ENCODE measurements at regions not wholly inside any gene's neighbourhood (a gene's known extent, or its start where the extent isn't known, plus 50 kb on each side); places are given as distances from the start of the nearest gene placed in this dataset.

DNA sequence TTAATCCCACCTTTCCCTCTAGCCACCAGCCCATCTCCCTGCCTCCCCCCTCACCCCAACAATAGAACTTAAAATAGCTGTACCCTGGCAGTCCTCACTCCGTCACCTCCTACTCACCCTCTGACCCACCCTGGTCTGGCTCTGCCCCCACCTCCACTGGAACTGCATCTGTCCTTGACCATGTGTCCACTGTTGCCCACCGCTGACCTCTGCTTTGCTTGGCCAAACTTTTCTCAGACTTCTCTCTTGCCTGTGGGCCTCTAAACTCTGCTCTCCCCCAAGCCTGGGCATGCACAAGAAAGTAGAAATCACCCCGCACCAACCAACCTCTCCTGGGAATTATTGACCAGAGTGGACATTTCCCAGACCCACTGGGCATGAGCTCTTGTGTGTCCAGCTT is 169.8 kb downstream of the WSCD1 start:
- H3K27me3 ChIP-seq (ENCODE audit: insufficient read depth, low read length), result no peaks in the 10 kb centered on the region
- WGBS, result 92% methylated on average over 3 of the region's 3 CpGs

GRCh38 chr17:6239241-6239798 is 169.1 kb downstream of the WSCD1 start:
- H3K27ac ChIP-seq (ENCODE audit: low read depth, low read length), result no peak overlapping the region

More for the DNA sequence above, 169.8 kb downstream of the WSCD1 start:
- Histone ChIP-seq H3K4me1 (ENCODE audit: insufficient read depth, low read length) (peaks cover 41% of the 10 kb centered on the region), H3K9ac (ENCODE audit: low read depth, low read length) (no peak overlapping the region), H3K27ac (ENCODE audit: low read depth, low read length) (no peak overlapping the region), H3K36me3 (ENCODE audit: insufficient read depth, low read length) (no peaks in the 10 kb centered on the region), H3K9me3 (ENCODE audit: insufficient read depth, low read depth, low read length) (no peaks in the 10 kb centered on the region), H3K4me3 (ENCODE audit: low read length) (no peak overlapping the region)

DNA sequence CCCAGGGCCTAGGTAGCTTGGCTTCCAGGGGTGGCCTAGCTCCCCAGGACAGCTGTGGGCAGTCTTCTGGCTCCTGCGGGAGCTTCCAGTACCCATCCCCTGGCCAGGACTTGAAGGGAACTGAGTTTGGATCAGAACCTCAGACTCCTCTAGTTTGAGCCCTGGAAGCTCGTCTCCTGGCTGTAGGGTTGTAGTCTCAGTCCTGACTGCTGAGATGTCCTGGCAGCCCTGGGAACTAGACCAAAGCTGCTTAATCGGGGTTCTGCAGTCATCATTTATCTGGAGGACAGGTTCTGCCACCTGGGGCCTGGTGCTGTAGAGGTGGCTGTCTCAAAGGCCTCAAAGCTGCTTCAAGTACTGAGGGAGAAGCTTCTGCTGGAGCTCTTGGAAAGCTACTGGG is 163.7 kb downstream of the WSCD1 start:
- 90% methylated on average over 3 of the region's 3 CpGs for WGBS
- Histone ChIP-seq H3K4me1 (ENCODE audit: insufficient read depth, low read length) (peaks cover 17% of the 10 kb centered on the region), H3K4me3 (ENCODE audit: low read length) (no peak overlapping the region), H3K9ac (ENCODE audit: low read depth, low read length) (no peak overlapping the region), H3K27me3 (ENCODE audit: insufficient read depth, low read length) (no peaks in the 10 kb centered on the region), H3K27ac (ENCODE audit: low read depth, low read length) (no peak overlapping the region), H3K9me3 (ENCODE audit: insufficient read depth, low read depth, low read length) (no peaks in the 10 kb centered on the region), H3K36me3 (ENCODE audit: insufficient read depth, low read length) (no peaks in the 10 kb centered on the region)

More at GRCh38 chr17:6239241-6239798, 169.1 kb downstream of the WSCD1 start:
- WGBS, result 71% methylated on average over 10 of the region's 10 CpGs
- Histone ChIP-seq H3K9ac (ENCODE audit: low read depth, low read length) (no peak overlapping the region), H3K36me3 (ENCODE audit: insufficient read depth, low read length) (no peaks in the 10 kb centered on the region), H3K27me3 (ENCODE audit: insufficient read depth, low read length) (no peaks in the 10 kb centered on the region), H3K9me3 (ENCODE audit: insufficient read depth, low read depth, low read length) (no peaks in the 10 kb centered on the region), H3K4me3 (ENCODE audit: low read length) (no peak overlapping the region), H3K4me1 (ENCODE audit: insufficient read depth, low read length) (peaks cover 41% of the 10 kb centered on the region)

- H3K4me3 ChIP-seq (ENCODE audit: low read length), result no peak overlapping the region
- 84% methylated on average over 4 of the region's 4 CpGs for WGBS
- no peaks in the 10 kb centered on the region for H3K36me3 ChIP-seq (ENCODE audit: insufficient read depth, low read length)
- no peak overlapping the region for H3K9ac ChIP-seq (ENCODE audit: low read depth, low read length)
- no peak overlapping the region for H3K27ac ChIP-seq (ENCODE audit: low read depth, low read length)
- H3K9me3 ChIP-seq (ENCODE audit: insufficient read depth, low read depth, low read length), result no peaks in the 10 kb centered on the region
- peaks cover 12% of the 10 kb centered on the region for H3K4me1 ChIP-seq (ENCODE audit: insufficient read depth, low read length)
- H3K27me3 ChIP-seq (ENCODE audit: insufficient read depth, low read length), result no peaks in the 10 kb centered on the region
Observed at GRCh38 chr17:6233339-6233738, 163.2 kb downstream of the WSCD1 start.

GRCh38 chr17:6232732-6233101 is 162.5 kb downstream of the WSCD1 start:
- Histone ChIP-seq H3K9ac (ENCODE audit: low read depth, low read length) (no peak overlapping the region), H3K4me1 (ENCODE audit: insufficient read depth, low read length) (peaks cover 11% of the 10 kb centered on the region), H3K36me3 (ENCODE audit: insufficient read depth, low read length) (no peaks in the 10 kb centered on the region), H3K27me3 (ENCODE audit: insufficient read depth, low read length) (no peaks in the 10 kb centered on the region), H3K4me3 (ENCODE audit: low read length) (no peak overlapping the region), H3K27ac (ENCODE audit: low read depth, low read length) (no peak overlapping the region), H3K9me3 (ENCODE audit: insufficient read depth, low read depth, low read length) (no peaks in the 10 kb centered on the region)
- 89% methylated on average over 12 of the region's 12 CpGs for WGBS

DNA sequence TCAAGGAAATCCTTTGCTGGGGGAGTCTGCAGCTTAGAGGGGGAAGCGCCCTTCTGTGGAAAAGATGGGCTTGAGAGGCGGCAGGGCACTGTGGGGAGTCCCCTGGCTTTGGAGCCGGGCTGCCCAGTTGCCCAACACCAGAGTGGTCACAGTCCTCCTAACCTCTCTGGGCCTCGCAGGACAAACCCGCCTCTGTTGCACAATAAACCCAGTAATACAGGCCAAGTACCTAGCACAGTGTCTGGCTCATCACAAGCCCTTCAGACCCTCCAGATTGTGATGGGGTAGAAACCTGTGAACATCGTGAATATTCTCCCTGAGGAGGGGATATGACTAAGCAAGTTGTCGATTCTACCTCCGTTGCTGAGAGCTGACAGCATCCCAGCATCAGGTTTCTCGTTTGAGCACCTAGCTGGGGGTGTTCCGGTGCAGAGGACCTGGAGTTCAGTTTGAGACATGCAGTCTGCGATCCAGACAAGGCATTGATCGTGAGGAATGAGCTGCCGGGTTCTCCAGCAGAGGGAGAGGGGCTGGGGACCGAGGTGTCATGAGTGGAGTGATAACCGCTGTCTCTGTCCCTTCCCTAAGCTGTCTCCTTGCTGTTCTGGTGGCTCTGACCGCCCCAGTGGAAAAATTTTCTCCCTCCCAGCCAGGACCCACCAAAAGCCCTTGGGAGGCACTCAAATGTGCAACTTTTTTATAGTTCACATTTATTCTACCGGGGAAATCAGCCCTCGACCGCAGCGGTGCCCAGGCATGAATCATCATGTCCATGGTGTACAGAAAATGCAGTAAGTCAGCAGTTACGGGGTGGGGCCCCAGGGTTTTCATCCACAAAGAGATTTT is 161.9 kb downstream of the WSCD1 start:
- 75% methylated on average over 21 of the region's 21 CpGs for WGBS

DNA sequence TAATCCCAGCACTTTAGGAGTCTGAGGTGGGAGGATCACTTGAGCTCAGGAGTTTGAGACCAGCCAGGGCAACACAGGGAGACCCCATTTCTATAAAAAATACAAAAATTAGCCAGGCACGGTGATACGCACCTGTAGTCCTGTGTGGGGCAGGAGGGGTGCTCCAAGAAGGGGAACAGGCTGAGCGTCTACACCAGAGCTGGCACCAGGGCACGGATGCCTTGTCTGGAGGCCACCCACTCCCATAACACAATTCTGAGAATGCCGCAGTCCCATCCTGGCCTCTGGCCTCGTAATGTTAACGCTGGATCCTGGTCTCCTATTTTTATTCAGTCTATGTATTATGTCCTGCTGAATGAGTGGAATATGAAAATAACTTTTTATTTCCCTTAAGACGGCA is 161.3 kb downstream of the WSCD1 start:
- no peak overlapping the region for H3K4me3 ChIP-seq (ENCODE audit: low read length)
- no peaks in the 10 kb centered on the region for H3K36me3 ChIP-seq (ENCODE audit: insufficient read depth, low read length)
- 99% methylated on average over 8 of the region's 8 CpGs for WGBS
- no peaks in the 10 kb centered on the region for H3K27me3 ChIP-seq (ENCODE audit: insufficient read depth, low read length)
- H3K9me3 ChIP-seq (ENCODE audit: insufficient read depth, low read depth, low read length), result no peaks in the 10 kb centered on the region
- peaks cover 7% of the 10 kb centered on the region for H3K4me1 ChIP-seq (ENCODE audit: insufficient read depth, low read length)
- H3K27ac ChIP-seq (ENCODE audit: low read depth, low read length), result no peak overlapping the region
- H3K9ac ChIP-seq (ENCODE audit: low read depth, low read length), result no peak overlapping the region

More for the DNA sequence above, 161.9 kb downstream of the WSCD1 start:
- Histone ChIP-seq H3K27ac (ENCODE audit: low read depth, low read length) (no peak overlapping the region), H3K9me3 (ENCODE audit: insufficient read depth, low read depth, low read length) (no peaks in the 10 kb centered on the region), H3K4me1 (ENCODE audit: insufficient read depth, low read length) (peaks cover 7% of the 10 kb centered on the region), H3K9ac (ENCODE audit: low read depth, low read length) (no peak overlapping the region), H3K36me3 (ENCODE audit: insufficient read depth, low read length) (no peaks in the 10 kb centered on the region), H3K4me3 (ENCODE audit: low read length) (no peak overlapping the region), H3K27me3 (ENCODE audit: insufficient read depth, low read length) (no peaks in the 10 kb centered on the region)

DNA sequence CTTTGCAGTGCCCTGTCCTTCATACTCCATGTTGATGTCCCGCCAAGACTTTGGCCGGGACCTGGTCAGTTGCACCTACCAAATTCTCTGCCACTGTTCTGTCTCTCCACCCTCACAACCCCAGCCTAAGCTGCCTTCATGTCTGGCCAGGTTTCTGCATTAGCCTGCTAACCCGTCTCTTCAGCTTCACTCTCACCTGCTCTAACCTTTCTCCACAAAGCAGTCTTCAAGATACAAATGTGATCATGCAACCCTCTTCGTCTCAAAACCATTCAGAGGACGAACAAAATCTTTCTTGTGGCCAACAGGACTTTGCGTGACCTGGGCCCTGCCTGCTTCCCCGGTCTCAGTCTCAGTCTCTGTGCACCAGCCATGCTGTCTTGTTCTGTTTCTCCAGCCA is 148.2 kb downstream of the WSCD1 start:
- no peaks in the 10 kb centered on the region for H3K4me1 ChIP-seq (ENCODE audit: insufficient read depth, low read length)
- no peak overlapping the region for H3K27ac ChIP-seq (ENCODE audit: low read depth, low read length)
- peaks cover 11% of the 10 kb centered on the region for H3K9me3 ChIP-seq (ENCODE audit: insufficient read depth, low read depth, low read length)
- H3K4me3 ChIP-seq (ENCODE audit: low read length), result no peak overlapping the region
- 93% methylated on average over 7 of the region's 7 CpGs for WGBS
- no peaks in the 10 kb centered on the region for H3K36me3 ChIP-seq (ENCODE audit: insufficient read depth, low read length)
- H3K27me3 ChIP-seq (ENCODE audit: insufficient read depth, low read length), result no peaks in the 10 kb centered on the region
- no peak overlapping the region for H3K9ac ChIP-seq (ENCODE audit: low read depth, low read length)

GRCh38 chr17:6215071-6216035 is 145.2 kb downstream of the WSCD1 start:
- 96% methylated on average over 13 of the region's 13 CpGs for WGBS
- no peak overlapping the region for H3K27ac ChIP-seq (ENCODE audit: low read depth, low read length)
- H3K9me3 ChIP-seq (ENCODE audit: insufficient read depth, low read depth, low read length), result no peaks in the 10 kb centered on the region
- no peaks in the 10 kb centered on the region for H3K4me1 ChIP-seq (ENCODE audit: insufficient read depth, low read length)
- H3K36me3 ChIP-seq (ENCODE audit: insufficient read depth, low read length), result no peaks in the 10 kb centered on the region
- no peaks in the 10 kb centered on the region for H3K27me3 ChIP-seq (ENCODE audit: insufficient read depth, low read length)
- no peak overlapping the region for H3K9ac ChIP-seq (ENCODE audit: low read depth, low read length)
- H3K4me3 ChIP-seq (ENCODE audit: low read length), result no peak overlapping the region

DNA sequence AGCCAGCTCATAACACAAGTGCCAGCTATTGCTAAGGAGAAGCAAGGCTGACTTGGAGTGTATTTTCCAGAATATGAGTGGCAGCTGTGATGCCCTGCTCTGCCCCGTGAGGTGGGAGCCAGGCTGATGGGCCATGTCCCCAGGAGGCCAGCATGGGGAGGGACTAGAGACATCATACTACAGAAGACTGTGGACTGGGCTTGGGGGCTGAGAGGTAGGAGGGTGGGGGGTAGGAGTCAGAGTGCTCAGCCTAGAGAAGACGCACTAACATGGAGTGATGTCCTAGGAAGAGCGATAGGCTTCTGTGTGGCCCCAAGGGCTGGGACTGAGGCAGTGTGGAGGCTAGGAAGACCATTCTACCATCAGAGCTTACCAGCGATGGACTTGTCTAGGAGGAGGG is 143.7 kb downstream of the WSCD1 start:
- Histone ChIP-seq H3K27ac (ENCODE audit: low read depth, low read length) (no peak overlapping the region), H3K9me3 (ENCODE audit: insufficient read depth, low read depth, low read length) (no peaks in the 10 kb centered on the region), H3K4me3 (ENCODE audit: low read length) (no peak overlapping the region), H3K27me3 (ENCODE audit: insufficient read depth, low read length) (no peaks in the 10 kb centered on the region), H3K9ac (ENCODE audit: low read depth, low read length) (no peak overlapping the region), H3K4me1 (ENCODE audit: insufficient read depth, low read length) (no peaks in the 10 kb centered on the region), H3K36me3 (ENCODE audit: insufficient read depth, low read length) (no peaks in the 10 kb centered on the region)
- 91% methylated on average over 4 of the region's 4 CpGs for whole genome bisulfite sequencing

GRCh38 chr17:6212766-6213165 is 142.6 kb downstream of the WSCD1 start:
- Histone ChIP-seq H3K9ac (ENCODE audit: low read depth, low read length) (no peak overlapping the region), H3K36me3 (ENCODE audit: insufficient read depth, low read length) (no peaks in the 10 kb centered on the region), H3K4me3 (ENCODE audit: low read length) (no peak overlapping the region), H3K27ac (ENCODE audit: low read depth, low read length) (no peak overlapping the region), H3K9me3 (ENCODE audit: insufficient read depth, low read depth, low read length) (no peaks in the 10 kb centered on the region), H3K27me3 (ENCODE audit: insufficient read depth, low read length) (no peaks in the 10 kb centered on the region; the same call in 1 of the 2 replicates), H3K4me1 (ENCODE audit: insufficient read depth, low read length) (no peaks in the 10 kb centered on the region)
- WGBS, result 92% methylated on average over 4 of the region's 5 CpGs

All from HUES64 (cell line).